CD14-positive monocyte (primary cell): ENCODE measurements at regions not wholly inside any gene's neighbourhood (a gene's known extent, or its start where the extent isn't known, plus 50 kb on each side); places are given as distances from the start of the nearest gene placed in this dataset.

Experiments
- DNase-seq, 3 donors: peaks; one replicate each; pipeline ENCODE4 v3.0.0-alpha.2; 2011 to 2022
- H2AFZ ChIP-seq: 2 replicates; pipeline ENCODE4 v1.6.0; 2012; ENCODE audit warnings: mild to moderate bottlenecking, low read depth, low read length, inconsistent platforms; ENCODE audit not compliant: insufficient read depth, poor library complexity, severe bottlenecking
- H3K27ac ChIP-seq, 2 donors: 1 replicate in 1 of 2; 2 replicates in 1 of 2; pipeline ENCODE4 v1.5.1; 2012 to 2013; ENCODE audit warnings: low read length in 2 of 2, control low read depth in 1 of 2, inconsistent platforms in 1 of 2, low read depth in 1 of 2, mild to moderate bottlenecking in 1 of 2
- H3K27me3 ChIP-seq, 2 donors: one replicate each; pipeline versions ENCODE4 v1.6.0 to v1.6.1; 2011 to 2013; ENCODE audit warnings: low read length in 2 of 2; ENCODE audit not compliant: control insufficient read depth in 2 of 2, insufficient read depth in 2 of 2
- H3K36me3 ChIP-seq, 2 donors: replicated peaks in 1 of 2; 1 replicate in 1 of 2; 2 replicates in 1 of 2; pipeline versions ENCODE4 v1.5.1 to v1.6.1; 2012 to 2013; ENCODE audit warnings: low read length in 2 of 2, control low read depth in 1 of 2, inconsistent platforms in 1 of 2, mild to moderate bottlenecking in 1 of 2; ENCODE audit not compliant: insufficient read depth in 2 of 2, control insufficient read depth in 1 of 2
- H3K4me1 ChIP-seq, 2 donors: 1 replicate in 1 of 2; 2 replicates in 1 of 2; pipeline versions ENCODE4 v1.5.1 to v1.6.1; 2012 to 2013; ENCODE audit warnings: low read length in 2 of 2, control low read depth in 1 of 2, inconsistent platforms in 1 of 2, mild to moderate bottlenecking in 1 of 2, moderate library complexity in 1 of 2; ENCODE audit not compliant: insufficient read depth in 2 of 2, control insufficient read depth in 1 of 2
- H3K4me2 ChIP-seq: replicated peaks from 2 replicates; pipeline ENCODE3; 2012; ENCODE audit warnings: low read length, moderate library complexity, mild to moderate bottlenecking; ENCODE audit not compliant: poor library complexity, severe bottlenecking; ENCODE audit errors: extremely low read depth
- H3K4me3 ChIP-seq, 3 experiments: fragments of 200-600 bp in 1 of 3; sonication (generic) in 1 of 3; replicated peaks in 1 of 3; 1 replicate in 2 of 3; 2 replicates in 1 of 3; pipeline ENCODE4 v1.5.1; 2011 to 2013; ENCODE audit warnings: low read length in 3 of 3, mild to moderate bottlenecking in 3 of 3, control low read depth in 2 of 3, low read depth in 2 of 3, inconsistent platforms in 1 of 3, moderate library complexity in 1 of 3
- H3K79me2 ChIP-seq: 2 replicates; pipeline ENCODE4 v1.6.0; 2012; ENCODE audit warnings: mild to moderate bottlenecking, control low read depth, inconsistent platforms, low read length, moderate library complexity; ENCODE audit not compliant: insufficient read depth
- H3K9ac ChIP-seq: 2 replicates; pipeline ENCODE4 v1.6.0; 2017; ENCODE audit warnings: low read length, mild to moderate bottlenecking; ENCODE audit not compliant: insufficient read depth, poor library complexity, severe bottlenecking
- H3K9me3 ChIP-seq, 2 donors: replicated peaks in 1 of 2; 1 replicate in 1 of 2; 2 replicates in 1 of 2; pipeline versions ENCODE4 v1.5.1 to v1.6.1; 2012 to 2013; ENCODE audit warnings: low read length in 2 of 2, control low read depth in 1 of 2; ENCODE audit not compliant: control insufficient read depth in 1 of 2, insufficient read depth in 1 of 2
- H4K20me1 ChIP-seq: 2 replicates; pipeline ENCODE4 v1.6.0; 2012; ENCODE audit warnings: mild to moderate bottlenecking, low read length, control low read depth, moderate library complexity; ENCODE audit not compliant: insufficient read depth
- H3K27ac Mint-ChIP-seq, 7 donors: one replicate each; pipeline ENCODE4 v1.8.0; 2020; ENCODE audit warnings: mild to moderate bottlenecking in 7 of 7, mixed read lengths in 7 of 7, moderate library complexity in 6 of 7, inconsistent platforms in 2 of 7
- H3K27me3 Mint-ChIP-seq, 3 donors: one replicate each; pipeline ENCODE4 v1.8.0; 2021 to 2022; ENCODE audit warnings: low read depth in 3 of 3, mild to moderate bottlenecking in 3 of 3, mixed read lengths in 3 of 3, moderate library complexity in 3 of 3, inconsistent platforms in 1 of 3
- H3K36me3 Mint-ChIP-seq, 2 donors: one replicate each; pipeline ENCODE4 v1.8.0; 2020; ENCODE audit warnings: mixed read lengths in 2 of 2, inconsistent platforms in 1 of 2, mild to moderate bottlenecking in 1 of 2
- H3K4me1 Mint-ChIP-seq: one replicate; pipeline ENCODE4 v1.8.0; 2020; ENCODE audit warnings: mild to moderate bottlenecking, mixed read lengths
- H3K4me3 Mint-ChIP-seq, 2 donors: one replicate each; pipeline ENCODE4 v1.8.0; 2020; ENCODE audit warnings: mild to moderate bottlenecking in 2 of 2, mixed read lengths in 2 of 2, moderate library complexity in 1 of 2
- H3K9me3 Mint-ChIP-seq, 7 donors: one replicate each; pipeline ENCODE4 v1.8.0; 2020 to 2022; ENCODE audit warnings: mixed read lengths in 7 of 7, mild to moderate bottlenecking in 6 of 7, moderate library complexity in 6 of 7, inconsistent platforms in 2 of 7
- WGBS: methylation state at CpG from one replicate; pipeline ENCODE4 v1.1.5; 2013; ENCODE audit warnings: missing lambda C conversion rate; ENCODE audit not compliant: insufficient coverage; 5-methylcytosine and 5-hydroxymethylcytosine counted together
- intact Hi-C, 2 donors: fragments of 100-400 bp; cut with micrococcal nuclease; formaldehyde crosslinking; loops; one replicate each; pipeline versions ENCODE4 v1.15.0 to v1.15.1; 2023
- TF ChIP-seq, protein P1 (sequence below): fragments of 200-600 bp; IDR thresholded peaks from one replicate; pipeline ENCODE4 v1.8.0; 2022; ENCODE audit warnings: antibody characterized with exemption, mild to moderate bottlenecking

DNA sequence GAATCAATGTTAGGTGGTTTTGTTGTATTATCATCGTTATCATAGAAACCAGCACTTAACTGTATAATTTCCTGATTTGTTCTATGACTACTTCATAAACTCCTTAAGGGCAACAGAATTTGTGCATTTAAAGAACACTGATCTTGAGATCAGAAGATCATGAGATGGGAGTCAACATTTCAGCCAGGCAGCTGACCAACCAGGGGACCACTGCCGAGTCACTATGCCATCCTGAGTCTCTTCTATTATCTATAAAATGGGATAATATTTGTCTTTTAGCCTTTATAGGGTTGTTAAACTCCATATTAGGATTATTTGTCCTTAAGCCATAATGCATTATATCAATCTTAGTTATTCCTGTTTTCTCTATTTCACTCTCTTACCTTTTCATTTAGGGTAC, 261.7 kb downstream of the GPAM start:
- no peak for DNase-seq
- Histone ChIP-seq H3K27ac (no peak overlapping the region), H4K20me1 (no peaks in the 10 kb centered on the region), H3K36me3 (no peaks in the 10 kb centered on the region), H3K27me3 (no peaks in the 10 kb centered on the region), H3K9ac (no peak overlapping the region), H3K4me1 (no peaks in the 10 kb centered on the region), H3K79me2 (no peaks in the 10 kb centered on the region), H3K4me3 (no peak overlapping the region), H2AFZ (no peak overlapping the region), H3K4me2 (no peak overlapping the region), H3K9me3 (no peaks in the 10 kb centered on the region)
- H3K9me3 Mint-ChIP-seq, result peaks cover 0 to 4% (median 0%) of the 10 kb centered on the region in 7 donors
- no peaks in the 10 kb centered on the region for H3K4me1 Mint-ChIP-seq
- intact Hi-C loops, result no loop called here
- WGBS, result no CpG with 5 or more reads among the region's 2 CpGs
- peaks cover 0 to 1% (median 0%) of the 10 kb centered on the region in 3 donors for H3K27me3 Mint-ChIP-seq
- TF ChIP-seq, protein P1, sequence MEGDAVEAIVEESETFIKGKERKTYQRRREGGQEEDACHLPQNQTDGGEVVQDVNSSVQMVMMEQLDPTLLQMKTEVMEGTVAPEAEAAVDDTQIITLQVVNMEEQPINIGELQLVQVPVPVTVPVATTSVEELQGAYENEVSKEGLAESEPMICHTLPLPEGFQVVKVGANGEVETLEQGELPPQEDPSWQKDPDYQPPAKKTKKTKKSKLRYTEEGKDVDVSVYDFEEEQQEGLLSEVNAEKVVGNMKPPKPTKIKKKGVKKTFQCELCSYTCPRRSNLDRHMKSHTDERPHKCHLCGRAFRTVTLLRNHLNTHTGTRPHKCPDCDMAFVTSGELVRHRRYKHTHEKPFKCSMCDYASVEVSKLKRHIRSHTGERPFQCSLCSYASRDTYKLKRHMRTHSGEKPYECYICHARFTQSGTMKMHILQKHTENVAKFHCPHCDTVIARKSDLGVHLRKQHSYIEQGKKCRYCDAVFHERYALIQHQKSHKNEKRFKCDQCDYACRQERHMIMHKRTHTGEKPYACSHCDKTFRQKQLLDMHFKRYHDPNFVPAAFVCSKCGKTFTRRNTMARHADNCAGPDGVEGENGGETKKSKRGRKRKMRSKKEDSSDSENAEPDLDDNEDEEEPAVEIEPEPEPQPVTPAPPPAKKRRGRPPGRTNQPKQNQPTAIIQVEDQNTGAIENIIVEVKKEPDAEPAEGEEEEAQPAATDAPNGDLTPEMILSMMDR, result no peak
- no peaks in the 10 kb centered on the region for H3K36me3 Mint-ChIP-seq
- H3K27ac Mint-ChIP-seq, result no peak overlapping the region
- no peak overlapping the region for H3K4me3 Mint-ChIP-seq

DNA sequence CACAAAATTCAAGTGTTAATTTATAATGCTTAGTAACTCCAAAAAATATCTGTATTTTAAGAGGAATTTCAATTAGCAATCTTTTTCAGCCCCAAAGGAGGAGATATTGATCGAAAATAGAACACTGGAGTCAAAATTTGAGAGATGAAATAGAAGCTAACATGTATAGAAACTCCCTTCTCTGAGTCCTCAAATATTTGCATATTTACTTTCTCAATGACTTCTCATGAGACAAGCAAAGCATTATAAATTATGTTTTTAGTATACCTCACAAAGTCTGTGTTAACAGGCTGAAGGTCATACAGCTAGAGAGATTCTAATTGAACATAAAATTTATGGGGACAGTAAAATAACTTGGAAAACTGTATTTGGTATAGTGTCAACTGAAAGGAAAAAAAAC, 260.5 kb downstream of the GPAM start:
- Histone ChIP-seq H2AFZ (no peak overlapping the region), H3K9ac (no peak overlapping the region), H3K4me3 (no peak overlapping the region), H3K27me3 (no peaks in the 10 kb centered on the region), H4K20me1 (no peaks in the 10 kb centered on the region), H3K27ac (no peak overlapping the region), H3K79me2 (no peaks in the 10 kb centered on the region), H3K9me3 (no peaks in the 10 kb centered on the region), H3K4me1 (no peaks in the 10 kb centered on the region), H3K4me2 (no peak overlapping the region), H3K36me3 (no peaks in the 10 kb centered on the region)
- Mint-ChIP-seq H3K4me1 (no peaks in the 10 kb centered on the region), H3K4me3 (no peak overlapping the region), H3K27me3 (peaks cover 0 to 2% (median 1%) of the 10 kb centered on the region in 3 donors), H3K36me3 (no peaks in the 10 kb centered on the region), H3K9me3 (peaks cover 0 to 4% (median 0%) of the 10 kb centered on the region in 7 donors), H3K27ac (no peak overlapping the region)
- TF ChIP-seq, protein P1, result no peak
- WGBS, result no CpG with 5 or more reads among the region's 1 CpG
- DNase-seq, result no peak
- intact Hi-C loops, result no loop called here
